HS-27A (cell line): ENCODE measurements at regions not wholly inside any gene's neighbourhood (a gene's known extent, or its start where the extent isn't known, plus 50 kb on each side); places are given as distances from the start of the nearest gene placed in this dataset.

Experiments used
- DNase-seq: peaks from one replicate; pipeline ENCODE4 v3.0.0-alpha.2; 2012; ENCODE audit warnings: low read depth, missing footprints

DNA sequence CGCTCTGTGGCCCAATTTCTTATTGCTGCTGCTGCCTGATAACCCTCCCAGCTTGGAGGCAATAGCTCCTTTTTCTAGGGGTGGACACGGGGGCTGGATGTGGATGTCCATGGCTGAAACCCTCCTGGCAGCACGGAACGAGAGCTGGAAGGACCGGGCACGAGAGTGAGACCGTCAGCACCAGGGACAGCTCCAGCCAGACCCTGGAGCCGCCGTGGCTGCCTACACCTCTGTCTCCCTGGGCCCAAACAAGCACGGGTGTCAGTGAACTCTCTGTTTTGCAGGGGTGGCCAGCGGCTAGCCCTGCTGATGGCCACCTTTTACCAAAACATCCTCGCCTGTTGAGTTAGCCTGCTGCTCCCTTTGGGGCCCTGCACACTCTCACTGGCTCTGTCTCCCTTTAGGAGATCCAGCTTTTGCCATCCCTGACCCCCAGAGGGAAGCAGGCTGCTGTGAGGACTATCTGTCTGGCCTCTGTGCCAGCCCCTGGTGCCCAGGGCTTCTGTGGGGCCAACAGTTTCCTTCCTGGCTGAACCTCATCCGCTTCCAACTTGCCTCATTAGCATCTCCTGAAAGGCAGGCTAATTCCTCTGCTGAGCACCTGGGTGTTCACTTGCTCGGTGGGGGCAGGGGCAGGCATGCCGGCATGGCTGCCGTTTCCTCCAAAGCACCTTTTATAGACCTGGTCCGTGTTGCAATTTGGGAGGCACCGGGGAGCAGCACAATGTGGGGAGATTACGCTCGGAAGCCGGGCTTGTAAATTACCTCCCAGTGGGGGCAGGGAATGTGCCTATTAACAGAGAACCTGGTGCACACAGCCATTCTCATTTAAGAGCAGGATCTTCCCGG, 118.1 kb downstream of the ENGASE start:
- no peak for DNase-seq

DNA sequence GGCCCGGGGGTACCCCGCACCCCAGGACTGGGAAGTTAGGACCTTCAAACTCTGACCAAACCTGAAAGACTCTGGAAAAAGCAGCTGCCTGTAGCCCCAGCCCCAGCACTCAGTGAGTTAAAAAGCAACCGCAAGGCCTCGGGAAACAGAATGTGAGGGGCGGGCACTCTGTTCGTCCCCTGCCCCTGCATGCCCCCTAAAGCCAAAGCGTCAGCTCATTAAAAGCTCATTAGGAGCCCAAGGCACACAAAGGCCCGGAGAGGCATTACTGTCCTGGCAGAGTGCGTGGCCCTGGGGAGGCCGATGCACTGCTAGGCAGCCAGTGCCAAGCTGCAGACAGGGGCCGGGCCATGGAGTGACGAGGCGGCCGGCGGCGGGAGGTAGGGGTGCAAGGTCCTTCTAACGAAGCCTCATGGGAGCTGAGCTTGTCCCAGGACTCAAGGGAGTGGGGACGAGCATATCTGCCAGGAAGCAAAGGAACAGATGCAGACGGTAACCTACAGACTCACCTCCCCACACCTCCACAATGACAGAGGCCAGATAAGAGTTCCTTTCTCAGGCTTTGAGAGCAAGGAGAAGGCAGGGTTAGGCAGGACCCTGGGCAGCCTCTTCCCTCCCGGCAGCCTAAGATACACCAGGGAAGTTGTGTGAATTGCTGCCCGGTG, 116.8 kb downstream of the ENGASE start:
- no peak for DNase-seq

DNA sequence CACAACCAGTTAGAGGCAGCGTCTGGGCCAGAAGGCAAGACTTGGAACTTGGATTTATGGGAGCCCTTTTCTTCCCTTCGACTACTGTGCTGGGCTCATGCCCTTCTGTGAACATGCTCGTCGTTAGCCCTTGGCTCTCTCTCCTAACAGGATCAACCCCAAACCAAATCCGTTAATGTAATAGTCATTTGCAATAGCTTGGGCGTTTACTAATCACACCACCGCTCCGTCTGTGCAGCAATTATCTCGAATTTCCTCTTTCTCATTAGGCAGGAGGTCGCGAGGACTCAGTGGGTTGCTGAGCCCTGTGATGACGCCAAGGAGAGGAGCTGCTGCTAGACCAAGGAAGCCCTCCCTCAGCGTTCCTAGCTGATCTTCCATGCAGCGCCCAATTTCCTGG, 114.7 kb downstream of the ENGASE start:
- no peak for DNase-seq

DNA sequence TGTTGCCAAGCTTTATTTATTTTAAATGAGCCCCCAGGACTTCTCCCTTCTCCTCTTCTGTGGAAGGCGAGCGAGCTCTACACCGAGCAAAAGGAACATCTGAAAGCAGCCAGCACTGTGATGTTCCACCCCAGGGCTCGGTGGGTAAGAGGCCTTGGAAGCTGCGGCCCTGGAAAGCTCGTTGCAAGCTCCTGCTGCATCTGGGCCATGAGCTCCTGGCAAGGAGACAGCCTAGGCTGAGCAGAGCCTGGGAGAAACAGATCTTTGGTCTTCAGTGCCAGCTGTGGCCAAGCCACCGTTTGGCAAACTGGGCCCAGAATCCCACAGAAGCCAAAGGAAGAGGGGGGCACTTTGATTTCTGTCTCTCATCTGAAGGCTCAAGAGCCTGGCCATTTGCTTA, 114.1 kb downstream of the ENGASE start:
- no peak for DNase-seq

DNA sequence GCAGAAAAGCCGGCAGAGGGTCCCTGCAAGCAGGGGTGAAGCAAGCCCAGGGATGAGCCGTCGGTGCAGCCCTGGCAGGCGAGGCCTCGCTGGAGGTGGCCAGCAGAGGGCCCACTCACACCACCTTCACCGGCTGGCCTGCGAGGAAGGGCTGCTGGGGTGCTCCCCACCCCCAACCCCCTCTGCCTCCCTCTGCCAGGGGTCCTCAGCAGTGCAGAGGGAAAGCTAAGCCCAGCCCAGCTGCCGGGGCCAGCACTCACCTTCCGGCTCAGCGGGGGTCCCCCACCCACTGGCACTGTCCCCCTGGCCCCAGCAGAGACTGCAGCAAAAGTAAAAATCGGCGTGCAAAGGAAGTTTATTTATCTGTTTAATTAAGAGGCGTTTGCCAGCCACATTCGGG, 113.4 kb downstream of the ENGASE start:
- no peak for DNase-seq

DNA sequence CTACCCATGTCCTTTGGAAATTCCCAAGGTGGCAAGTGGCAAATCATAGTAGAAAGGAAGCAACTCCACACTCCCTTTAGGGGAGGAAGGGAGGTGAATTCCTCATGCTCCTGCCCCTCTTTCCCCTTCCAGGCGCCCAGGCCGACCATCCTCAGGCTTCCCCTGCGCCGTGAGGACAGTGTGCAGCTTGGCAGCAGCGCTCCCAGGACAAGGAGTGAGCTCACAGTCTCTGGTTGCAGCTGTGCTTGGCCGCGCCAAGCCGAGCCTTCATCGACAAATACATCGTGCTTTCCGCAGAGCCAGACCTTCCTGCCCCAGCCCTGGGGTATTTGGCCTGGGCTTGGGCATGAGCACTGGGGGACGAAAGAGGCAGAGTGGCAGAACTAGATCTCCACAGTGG, 112.6 kb downstream of the ENGASE start:
- DNase-seq = no peak

DNA sequence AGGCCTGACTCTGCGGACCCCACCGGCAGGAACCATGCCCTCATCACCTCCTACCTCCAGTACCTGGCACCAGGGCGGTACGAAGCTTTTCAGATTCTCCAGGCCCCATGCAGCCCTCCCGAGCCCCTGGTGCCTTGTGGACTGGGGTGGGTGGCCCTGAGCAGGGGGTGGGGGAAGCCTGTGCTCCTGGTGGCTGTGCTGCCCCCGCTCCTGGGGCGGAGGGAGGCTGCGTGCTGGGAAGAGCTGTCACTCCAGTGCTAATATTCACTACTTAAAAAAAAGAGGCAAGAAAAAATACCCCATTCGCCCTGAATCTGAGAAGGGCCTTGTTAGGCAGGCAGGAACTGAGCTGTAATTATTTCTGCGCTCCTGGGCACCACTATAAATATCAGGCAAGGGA, 111.8 kb downstream of the ENGASE start:
- DNase-seq = no peak

DNA sequence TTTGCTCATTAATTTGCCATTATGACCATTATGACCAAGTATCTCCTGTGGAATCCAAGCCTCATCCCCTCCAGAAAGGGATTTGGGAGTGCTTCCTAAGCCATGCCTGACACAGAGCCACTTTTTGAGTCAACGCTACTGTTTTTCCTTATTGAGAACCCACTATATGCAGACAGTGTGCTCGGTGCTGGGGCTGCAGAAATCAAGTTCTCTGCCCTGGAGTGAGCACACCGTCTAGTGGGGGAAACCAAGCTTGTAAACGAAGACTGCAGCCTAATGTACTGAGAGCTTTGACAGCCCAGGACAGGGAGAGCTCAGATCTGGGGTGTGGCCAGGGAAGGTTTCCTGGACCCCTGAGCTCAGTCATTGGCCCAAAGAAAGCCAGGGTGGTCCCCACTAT, 111.0 kb downstream of the ENGASE start:
- DNase-seq = no peak

DNA sequence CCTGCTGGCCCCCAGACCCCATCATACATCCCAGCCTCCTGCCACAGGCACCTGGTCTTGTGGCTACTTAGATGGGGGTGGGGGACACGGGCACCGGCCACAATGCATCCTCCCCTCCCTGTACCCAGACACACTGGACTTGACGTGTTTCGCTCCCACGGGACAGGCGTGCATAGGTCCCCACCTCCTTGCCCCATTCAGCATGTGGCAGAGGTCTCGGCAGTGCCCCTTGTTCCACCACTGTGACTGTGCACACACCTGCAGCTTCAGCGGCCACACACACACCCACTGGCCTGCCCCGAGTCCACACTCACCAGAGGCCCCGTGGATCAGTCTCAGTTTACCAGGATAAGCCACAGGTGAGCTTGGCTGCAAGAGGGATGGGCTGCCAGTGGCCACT, 109.6 kb downstream of the ENGASE start:
- DNase-seq = no peak

DNA sequence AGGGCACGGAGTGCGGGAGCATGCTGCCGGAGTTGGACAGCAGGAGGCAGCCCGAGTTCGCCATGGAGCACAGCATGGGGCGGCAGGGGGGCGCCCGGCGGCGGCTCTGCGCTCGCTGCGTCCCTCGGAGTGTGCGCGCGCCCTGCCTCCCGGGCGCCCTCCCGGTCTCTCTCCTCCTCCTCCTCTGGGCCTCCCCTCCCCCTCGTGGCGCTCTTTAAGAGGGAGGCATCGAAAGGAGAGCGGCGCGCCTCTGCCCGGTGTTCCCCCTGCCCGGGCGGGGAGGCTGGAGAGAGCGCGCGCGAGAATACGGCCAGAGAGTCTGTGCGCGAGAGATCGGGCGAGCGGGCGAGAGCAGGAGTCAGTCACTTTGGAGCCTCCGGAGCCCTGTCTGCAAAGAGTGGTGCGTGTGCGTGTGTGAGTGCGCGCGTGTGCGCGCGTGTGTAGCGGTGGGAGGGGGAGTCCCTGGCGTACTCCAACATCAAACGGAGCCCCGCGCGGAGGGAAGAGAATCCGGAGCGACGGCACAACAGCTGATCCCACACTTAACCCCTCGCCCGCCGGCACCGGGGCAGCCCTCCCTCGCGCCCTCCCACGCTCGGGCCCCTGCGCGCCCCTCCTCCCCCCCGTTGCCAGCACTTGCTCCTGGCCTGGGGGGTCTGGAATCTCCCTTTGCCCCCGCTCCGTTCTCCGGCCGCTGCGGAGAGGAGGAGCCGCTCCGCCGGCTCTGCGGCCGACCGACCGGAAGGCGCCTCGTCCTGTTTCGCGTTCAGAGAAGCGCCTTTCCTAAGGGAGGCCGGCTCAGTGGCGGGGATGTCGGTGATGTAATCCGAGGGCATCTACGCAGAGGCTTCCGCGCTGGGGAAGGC, 108.9 kb downstream of the ENGASE start:
- DNase-seq = no peak

DNA sequence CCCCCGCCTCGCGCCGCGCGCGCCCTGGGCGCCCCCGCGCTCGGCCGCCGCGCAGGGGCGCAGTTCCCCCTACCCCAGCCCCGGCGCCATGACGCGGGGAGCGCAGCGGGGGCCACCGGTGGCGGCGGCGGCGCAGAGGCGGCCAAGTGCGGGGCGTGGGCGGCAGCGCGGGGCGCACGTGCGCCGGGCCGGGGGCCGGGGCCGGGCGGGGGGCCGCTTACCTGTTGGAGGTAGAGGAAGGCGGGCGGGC, 108.3 kb downstream of the ENGASE start:
- no peak for DNase-seq

DNA sequence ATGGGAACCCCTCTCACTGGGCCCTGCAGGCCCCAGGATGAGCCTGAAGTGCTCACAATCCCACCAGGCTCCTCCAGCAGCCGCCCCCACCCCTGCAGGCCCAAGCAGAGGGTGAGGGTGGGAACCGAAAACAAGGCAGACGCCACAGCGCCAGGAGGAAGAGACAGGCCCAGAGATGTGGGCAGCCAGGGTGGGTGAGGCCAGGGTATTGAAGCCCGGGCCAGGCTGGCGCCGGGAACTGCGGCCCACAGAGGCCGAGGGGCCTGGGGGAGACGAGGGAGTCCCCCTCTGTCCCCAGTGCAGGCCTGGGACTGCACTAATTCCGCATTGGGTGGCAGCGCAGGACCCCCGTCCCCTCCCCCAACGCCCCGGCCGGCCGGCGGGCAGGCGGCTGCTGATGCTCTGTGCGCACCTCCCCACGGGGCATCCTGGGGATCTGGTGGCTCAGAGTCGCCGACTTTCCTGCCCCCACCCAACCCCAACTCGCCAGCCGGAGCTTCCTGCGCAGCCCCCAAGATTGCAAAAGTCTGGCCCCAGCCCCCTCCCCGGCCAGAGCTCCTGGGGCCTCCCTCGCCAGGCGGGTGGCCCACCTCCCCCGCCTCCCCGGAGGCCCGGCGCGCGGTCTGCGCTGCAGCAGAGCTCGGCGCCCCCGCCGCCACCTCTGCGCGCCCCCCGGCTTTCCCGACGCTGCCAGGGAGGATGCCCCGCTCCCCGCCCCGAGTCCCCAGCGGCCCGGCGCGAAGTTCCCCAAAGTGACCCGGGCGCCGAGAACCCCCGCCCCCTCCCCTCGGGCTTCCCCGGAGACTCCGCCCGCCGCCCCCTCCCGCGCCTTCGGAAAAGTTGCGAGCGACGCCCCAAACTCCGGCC, 107.8 kb downstream of the ENGASE start:
- no peak for DNase-seq

DNA sequence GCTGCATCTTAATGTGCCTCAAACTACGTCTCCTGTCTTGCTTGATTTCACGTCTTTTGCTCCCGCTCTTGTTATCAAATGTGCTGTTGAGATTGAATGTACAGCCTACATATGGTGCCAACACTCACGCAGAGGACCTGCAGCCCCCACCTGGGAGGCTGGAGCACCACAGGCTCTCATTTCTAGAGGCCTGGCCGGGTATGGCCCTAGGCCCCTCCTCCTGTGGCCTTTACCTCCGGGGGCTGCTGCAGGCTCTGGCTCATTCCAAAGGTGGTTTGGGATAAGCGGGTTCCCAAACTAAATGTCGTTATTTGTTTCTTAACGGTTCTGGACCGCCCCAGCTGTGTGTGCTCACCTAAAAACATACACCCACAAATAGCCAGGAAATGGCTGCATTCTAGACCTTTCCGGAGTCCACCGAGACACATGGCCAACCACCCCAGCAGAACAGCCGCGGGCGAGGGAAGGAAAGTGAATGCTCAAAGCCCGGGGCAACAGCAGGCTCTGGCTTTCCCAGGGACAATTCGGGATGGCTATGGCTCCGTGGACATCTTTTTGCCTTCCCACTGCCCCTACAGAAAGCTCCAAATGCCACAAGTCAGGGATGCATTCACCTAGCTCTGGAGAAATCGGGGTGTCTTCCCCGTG, 105.9 kb downstream of the ENGASE start:
- DNase-seq = no peak

DNA sequence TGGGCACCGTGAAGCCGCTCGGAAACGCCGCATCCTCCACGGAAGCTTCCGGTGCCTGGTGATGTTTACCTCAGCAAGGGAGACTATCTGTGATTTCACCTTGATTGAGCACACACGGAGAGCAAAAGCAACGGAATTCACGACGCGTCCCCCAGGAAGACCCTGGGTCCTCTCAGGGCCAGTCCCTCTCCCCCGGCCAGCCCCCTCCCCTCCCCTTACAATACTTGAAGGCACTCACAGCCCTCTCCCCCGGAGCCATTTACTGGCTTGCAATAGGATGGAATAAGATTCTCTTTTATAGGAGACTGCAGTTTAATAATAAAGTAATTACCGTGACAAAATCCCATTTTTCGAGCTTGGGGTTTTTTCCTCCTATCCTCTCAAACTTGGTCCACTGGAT, 104.7 kb downstream of the ENGASE start:
- DNase-seq = no peak

DNA sequence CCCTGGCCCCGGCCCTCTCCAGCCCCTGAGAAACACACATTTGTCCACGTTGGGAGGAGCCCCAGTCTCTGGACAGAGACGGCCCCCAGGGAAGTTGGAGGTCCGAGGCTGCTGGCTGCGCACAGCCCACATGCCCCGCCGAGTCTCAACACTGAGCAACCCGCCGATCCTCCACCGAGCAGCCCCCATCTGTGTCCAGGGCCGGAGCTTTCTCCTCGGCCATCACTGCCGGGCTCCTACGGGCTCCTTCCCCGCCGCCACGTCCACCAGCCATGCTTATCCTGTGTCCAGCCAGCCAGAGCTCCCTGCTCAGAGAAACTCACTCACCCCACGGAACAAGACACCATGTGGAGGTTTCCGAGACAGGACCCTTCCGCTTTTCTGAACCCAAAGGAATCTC, 103.3 kb downstream of the ENGASE start:
- no peak for DNase-seq

DNA sequence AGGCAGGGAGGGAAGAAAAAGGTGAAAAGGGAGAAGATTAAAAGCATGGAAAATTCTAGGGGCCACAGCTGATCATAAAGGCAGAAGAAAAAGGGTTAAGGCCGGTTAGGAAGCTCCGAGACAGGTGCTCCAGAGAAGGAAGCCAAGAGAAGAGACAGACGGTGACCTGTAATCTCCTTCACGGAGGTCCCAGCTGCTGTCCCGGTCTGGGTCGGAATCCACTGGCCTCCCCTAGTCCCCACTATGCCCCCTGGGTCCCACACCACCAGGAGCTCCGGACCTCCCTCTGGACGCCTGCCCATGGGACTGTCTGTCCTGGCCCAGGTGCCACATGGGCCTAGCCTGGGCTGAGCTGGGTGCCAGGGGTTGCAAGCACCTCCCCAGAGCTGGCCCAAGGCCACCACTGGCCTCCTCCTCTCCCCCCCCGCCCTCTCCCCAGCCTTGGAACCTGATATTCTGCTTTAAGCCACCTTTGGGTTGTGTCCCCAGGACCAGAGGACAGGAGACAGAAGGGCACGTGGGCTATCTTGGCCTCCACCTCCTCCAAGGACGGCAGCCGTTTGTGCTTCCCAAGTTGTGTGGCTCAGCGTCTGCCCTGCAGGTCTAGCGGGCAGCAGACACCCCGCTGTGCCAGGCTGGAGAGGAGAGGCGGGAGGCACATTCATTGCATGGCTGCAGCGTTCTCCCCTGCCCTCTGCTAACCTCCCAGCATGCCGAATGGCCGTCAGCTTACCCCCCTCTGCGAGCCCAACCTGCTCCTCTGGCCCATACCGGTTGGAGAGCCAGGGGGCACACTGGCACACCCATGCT, 102.4 kb downstream of the ENGASE start:
- no peak for DNase-seq

DNA sequence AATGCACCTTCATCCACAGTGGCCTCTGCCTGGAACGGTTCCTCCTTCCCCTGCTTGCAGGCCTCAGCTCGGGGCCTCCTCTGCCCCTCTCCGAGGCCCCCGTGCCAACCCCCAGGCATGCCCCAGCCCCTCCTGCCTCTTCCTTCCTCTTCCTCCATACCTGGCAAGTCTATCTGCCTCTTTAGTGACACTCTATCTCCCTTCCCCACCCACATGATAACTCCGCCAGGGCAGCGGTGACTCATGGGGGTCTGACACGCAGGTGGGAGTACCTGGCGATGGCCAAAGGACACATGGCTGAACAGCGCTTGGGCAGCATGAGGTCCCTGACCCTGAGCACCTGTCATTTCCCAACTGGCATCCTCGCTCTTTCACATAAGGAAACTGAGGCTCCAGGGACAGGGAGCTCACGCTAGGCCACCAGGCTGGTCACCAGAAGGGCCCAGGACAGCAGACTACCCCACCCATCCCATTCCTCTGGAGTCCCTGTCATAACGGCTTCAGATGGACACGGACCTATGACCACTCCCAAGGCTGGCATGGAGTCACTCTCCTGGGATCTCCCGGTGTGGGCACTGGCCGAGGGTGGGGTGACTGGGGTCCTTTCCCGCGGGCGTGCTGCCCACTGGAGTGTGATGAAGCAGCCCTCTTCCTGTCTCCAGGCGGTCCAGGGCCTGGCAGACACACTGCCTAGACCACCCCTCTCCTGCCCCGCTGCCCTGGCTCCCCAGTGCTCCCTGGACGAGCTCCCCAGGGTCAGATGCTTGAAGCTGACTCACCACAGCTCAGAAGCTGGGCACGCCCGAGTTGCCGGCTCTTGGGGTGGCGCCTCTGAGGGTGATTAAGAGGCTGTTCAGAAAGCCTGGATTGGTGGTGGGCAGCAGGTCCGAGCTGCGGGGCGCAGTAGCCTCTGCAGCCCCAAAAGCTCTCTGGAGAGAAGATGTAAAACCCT, 100.6 kb downstream of the ENGASE start:
- no peak for DNase-seq

DNA sequence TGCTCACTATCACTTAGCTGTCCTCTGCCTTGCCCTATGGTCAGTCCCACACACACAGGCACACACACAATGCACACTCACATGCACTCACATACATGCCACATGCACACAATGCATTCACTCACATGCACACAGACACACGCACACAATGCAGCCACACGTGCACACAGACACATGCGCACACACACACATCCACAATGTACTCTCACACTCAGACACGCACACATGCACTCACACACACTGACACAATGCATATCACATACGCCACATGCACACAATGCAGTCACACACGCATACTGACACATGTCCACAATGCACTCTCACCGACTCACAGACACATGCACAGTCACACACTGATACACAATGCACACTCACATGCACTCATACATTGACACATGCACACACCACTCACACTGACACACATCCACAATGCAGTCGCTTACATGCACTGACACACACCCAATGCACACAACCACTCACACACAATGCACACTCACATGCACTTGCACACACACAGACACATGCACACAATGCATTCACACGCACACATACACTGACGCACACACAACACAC, 99.7 kb downstream of the ENGASE start:
- no peak for DNase-seq

DNA sequence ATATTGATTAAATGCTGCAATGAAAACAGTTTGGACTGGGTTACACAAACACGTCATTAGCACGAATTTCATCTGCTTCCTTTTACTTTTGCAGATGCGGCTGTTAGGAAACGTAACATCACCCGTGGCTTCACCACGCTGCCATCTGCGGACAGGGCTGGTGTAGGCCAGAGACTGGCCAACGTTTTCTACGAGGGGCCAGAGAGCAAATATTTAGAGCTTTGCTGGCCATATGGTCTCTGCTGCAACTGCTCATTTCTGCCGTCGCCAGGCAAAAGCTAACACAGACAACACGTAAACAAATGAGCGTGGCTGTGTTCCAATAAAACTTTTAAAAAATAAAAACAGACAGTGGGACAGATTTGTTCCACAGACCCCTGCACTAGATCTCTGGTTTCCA, 96.6 kb downstream of the ENGASE start:
- no peak for DNase-seq
